Neural progenitor cell (in vitro differentiated cells): ENCODE measurements at regions not wholly inside any gene's neighbourhood (a gene's known extent, or its start where the extent isn't known, plus 50 kb on each side); places are given as distances from the start of the nearest gene placed in this dataset.

Experiments
- DNase-seq: peaks from one replicate; pipeline ENCODE4 v3.0.0-alpha.2; 2016; ENCODE audit warnings: low spot score
- H2AFZ ChIP-seq: fragments of 200-600 bp; sonication (generic); replicated peaks from 2 replicates; pipeline ENCODE4 v1.6.1; 2016; ENCODE audit warnings: antibody characterized with exemption
- H3F3A ChIP-seq: fragments of 200-600 bp; sonication (generic); 2 replicates; pipeline ENCODE4 v1.6.1; 2016; ENCODE audit warnings: antibody characterized with exemption, low read depth
- H3K27ac ChIP-seq: fragments of 200-600 bp; sonication (generic); 2 replicates; pipeline ENCODE4 v1.5.1; 2016; ENCODE audit warnings: mild to moderate bottlenecking
- H3K27me3 ChIP-seq: fragments of 200-600 bp; sonication (generic); 2 replicates; pipeline ENCODE4 v1.6.1; 2016; ENCODE audit warnings: mild to moderate bottlenecking, moderate library complexity
- H3K36me3 ChIP-seq: fragments of 200-600 bp; sonication (generic); 2 replicates; pipeline ENCODE4 v1.5.1; 2016
- H3K4me1 ChIP-seq: fragments of 200-600 bp; sonication (generic); 2 replicates; pipeline ENCODE4 v1.6.1; 2016; ENCODE audit warnings: mixed run types
- H3K4me2 ChIP-seq: fragments of 200-600 bp; sonication (generic); 2 replicates; pipeline ENCODE4 v1.6.1; 2016
- H3K4me3 ChIP-seq: fragments of 200-600 bp; sonication (generic); 2 replicates; pipeline ENCODE4 v1.5.1; 2016
- H3K79me2 ChIP-seq: fragments of 200-600 bp; sonication (generic); 2 replicates; pipeline ENCODE4 v1.6.1; 2016; ENCODE audit warnings: low read depth
- H3K9ac ChIP-seq: fragments of 200-600 bp; sonication (generic); 2 replicates; pipeline ENCODE4 v1.6.1; 2016
- H3K9me3 ChIP-seq: fragments of 200-600 bp; sonication (generic); 2 replicates; pipeline ENCODE4 v1.5.1; 2016; ENCODE audit warnings: low read depth
- H4K20me1 ChIP-seq: fragments of 200-600 bp; sonication (generic); 2 replicates; pipeline ENCODE4 v1.6.1; 2016; ENCODE audit warnings: low read depth
- H3K27ac Mint-ChIP-seq: 3 replicates; pipeline ENCODE4 v1.8.0; 2021; ENCODE audit warnings: mixed read lengths
- H3K27me3 Mint-ChIP-seq: 2 replicates; pipeline ENCODE4 v1.8.0; 2022; ENCODE audit warnings: low read depth, mild to moderate bottlenecking, inconsistent platforms, moderate library complexity, mixed read lengths; ENCODE audit not compliant: insufficient read depth
- H3K36me3 Mint-ChIP-seq: 3 replicates; pipeline ENCODE4 v1.8.0; 2021; ENCODE audit warnings: mixed read lengths
- H3K4me1 Mint-ChIP-seq: 3 replicates; pipeline ENCODE4 v1.8.0; 2021; ENCODE audit warnings: mixed read lengths
- H3K4me3 Mint-ChIP-seq: 3 replicates; pipeline ENCODE4 v1.8.0; 2021; ENCODE audit warnings: mild to moderate bottlenecking, moderate library complexity, mixed read lengths
- H3K9me3 Mint-ChIP-seq: 3 replicates; pipeline ENCODE4 v1.8.0; 2020; ENCODE audit warnings: mixed read lengths
- CTCF ChIP-seq: fragments of 200-600 bp; sonication (generic); IDR thresholded peaks from 2 replicates; pipeline ENCODE4 v1.5.1; 2017; ENCODE audit warnings: antibody characterized with exemption, mild to moderate bottlenecking
- EZH2 ChIP-seq: fragments of 200-600 bp; sonication (generic); IDR thresholded peaks from 2 replicates; pipeline ENCODE4 v1.6.1; 2017; ENCODE audit warnings: antibody characterized with exemption, mild to moderate bottlenecking, moderate library complexity
- EZH2phosphoT487 ChIP-seq: fragments of 200-600 bp; sonication (generic); IDR thresholded peaks from 2 replicates; pipeline ENCODE4 v1.6.1; 2017; ENCODE audit warnings: antibody characterized with exemption

DNA sequence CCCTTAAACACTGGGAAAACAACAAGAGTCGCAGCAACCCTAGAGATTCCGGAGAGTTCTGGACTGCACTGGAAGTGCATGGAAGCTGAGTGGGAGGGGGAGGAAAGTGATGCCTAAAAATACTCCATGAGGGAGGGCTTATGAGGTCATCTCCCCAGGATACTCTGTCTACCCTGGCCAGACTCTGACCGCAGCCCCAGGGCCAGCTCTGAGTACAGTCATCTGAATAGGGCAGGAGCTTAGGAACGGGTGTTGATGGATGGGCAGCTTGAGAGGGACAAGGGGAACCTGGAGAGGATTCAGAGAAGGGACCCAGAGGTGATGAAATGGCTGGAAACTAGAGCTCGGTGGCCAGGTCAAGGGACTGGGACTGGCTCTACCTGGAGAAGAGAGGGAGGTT lies 79.3 kb upstream of the IGFBP5 start:
- no peaks in the 10 kb centered on the region for H3K36me3 ChIP-seq
- H3K27me3 Mint-ChIP-seq: peaks cover 8% of the 10 kb centered on the region
- H3K27ac Mint-ChIP-seq: no peak overlapping the region
- H3K27ac ChIP-seq: no peak overlapping the region
- no peaks in the 10 kb centered on the region for H4K20me1 ChIP-seq
- H3K4me1 Mint-ChIP-seq: peaks cover 28% of the 10 kb centered on the region
- H3K36me3 Mint-ChIP-seq: peaks cover 2% of the 10 kb centered on the region
- DNase-seq: no peak
- no peaks in the 10 kb centered on the region for H3K9me3 ChIP-seq
- H3K4me3 ChIP-seq: no peak overlapping the region
- peaks cover 11% of the 10 kb centered on the region for H3F3A ChIP-seq
- H3K9ac ChIP-seq: no peak overlapping the region
- no peaks in the 10 kb centered on the region for H3K27me3 ChIP-seq
- H3K79me2 ChIP-seq: no peaks in the 10 kb centered on the region
- H3K4me2 ChIP-seq: no peak overlapping the region
- H3K4me3 Mint-ChIP-seq: no peak overlapping the region
- no peak overlapping the region for H2AFZ ChIP-seq
- TF ChIP-seq EZH2 (no peak), EZH2phosphoT487 (no peak), CTCF (no peak)
- peaks cover 9% of the 10 kb centered on the region for H3K9me3 Mint-ChIP-seq
- peaks cover 26% of the 10 kb centered on the region for H3K4me1 ChIP-seq

DNA sequence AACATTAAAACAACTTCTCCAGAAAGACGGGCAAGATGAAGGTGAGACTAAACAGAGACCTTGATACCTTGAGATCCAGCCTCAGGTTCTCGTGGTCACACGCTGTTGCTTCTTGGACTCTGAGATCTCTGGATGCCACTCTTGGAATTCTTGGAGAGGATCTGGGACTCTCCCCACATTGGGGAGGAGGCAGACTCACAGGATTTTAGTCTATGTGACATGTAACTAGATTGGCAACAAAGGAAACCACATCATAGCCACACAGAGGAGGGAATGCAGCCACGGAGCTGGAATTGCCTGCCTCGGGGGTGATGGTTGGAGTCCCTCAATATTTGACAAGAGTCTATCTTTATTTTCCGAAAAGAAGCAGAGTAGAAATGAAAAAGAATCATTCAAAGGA lies 78.8 kb upstream of the IGFBP5 start:
- no peak for DNase-seq
- Histone ChIP-seq H3K4me3 (no peak overlapping the region), H3K9me3 (no peaks in the 10 kb centered on the region), H3K4me2 (no peak overlapping the region), H3K36me3 (no peaks in the 10 kb centered on the region), H3K27me3 (no peaks in the 10 kb centered on the region), H4K20me1 (no peaks in the 10 kb centered on the region), H3K4me1 (peaks cover 27% of the 10 kb centered on the region), H3K27ac (no peak overlapping the region), H3K9ac (no peak overlapping the region), H2AFZ (no peak overlapping the region), H3F3A (peaks cover 15% of the 10 kb centered on the region), H3K79me2 (no peaks in the 10 kb centered on the region)
- H3K27me3 Mint-ChIP-seq: peaks cover 8% of the 10 kb centered on the region
- TF ChIP-seq EZH2 (no peak), CTCF (no peak), EZH2phosphoT487 (no peak)
- H3K36me3 Mint-ChIP-seq: peaks cover 2% of the 10 kb centered on the region
- peaks cover 8% of the 10 kb centered on the region for H3K9me3 Mint-ChIP-seq
- H3K27ac Mint-ChIP-seq: no peak overlapping the region
- H3K4me3 Mint-ChIP-seq: no peak overlapping the region
- peaks cover 28% of the 10 kb centered on the region for H3K4me1 Mint-ChIP-seq

GRCh38 chr2:216773072-216773471 lies 77.7 kb upstream of the IGFBP5 start:
- H4K20me1 ChIP-seq: no peaks in the 10 kb centered on the region
- H3K36me3 Mint-ChIP-seq: peaks cover 2% of the 10 kb centered on the region
- no peak overlapping the region for H3K27ac ChIP-seq
- peaks cover 6% of the 10 kb centered on the region for H3K9me3 Mint-ChIP-seq
- no peak overlapping the region for H2AFZ ChIP-seq
- no peaks in the 10 kb centered on the region for H3K79me2 ChIP-seq
- peaks cover 27% of the 10 kb centered on the region for H3K4me1 ChIP-seq
- peaks cover 15% of the 10 kb centered on the region for H3F3A ChIP-seq
- no peak overlapping the region for H3K4me3 Mint-ChIP-seq
- H3K9ac ChIP-seq: no peak overlapping the region
- H3K27me3 Mint-ChIP-seq: peaks cover 11% of the 10 kb centered on the region
- H3K4me1 Mint-ChIP-seq: peaks cover 28% of the 10 kb centered on the region
- TF ChIP-seq EZH2: no peak
- TF ChIP-seq EZH2phosphoT487: no peak
- no peak for TF ChIP-seq CTCF
- no peaks in the 10 kb centered on the region for H3K27me3 ChIP-seq
- H3K36me3 ChIP-seq: no peaks in the 10 kb centered on the region
- DNase-seq: no peak
- no peaks in the 10 kb centered on the region for H3K9me3 ChIP-seq
- H3K27ac Mint-ChIP-seq: no peak overlapping the region
- no peak overlapping the region for H3K4me2 ChIP-seq
- H3K4me3 ChIP-seq: no peak overlapping the region
